ENCODE measurements at regions not wholly inside any gene's neighbourhood (a gene's known extent, or its start where the extent isn't known, plus 50 kb on each side); places are given as distances from the start of the nearest gene placed in this dataset.

- Mint-ChIP-seq H3K27me3 (ENCODE audit: low read depth) (no peaks in the 10 kb centered on the region), H3K4me1 (no peaks in the 10 kb centered on the region), H3K27ac (no peak overlapping the region), H3K36me3 (peaks cover 4% of the 10 kb centered on the region), H3K9me3 (peaks cover 83% of the 10 kb centered on the region), H3K4me3 (no peak overlapping the region)
- no peak for TF ChIP-seq CTCF (IDR thresholded peaks at IDR 0.05; ENCODE audit: unreplicated experiment)
- DNase-seq (ENCODE audit: low spot score in 2 of 2, unreplicated experiment in 2 of 2), result no peak
Observed at GRCh38 chr7:153388611-153389010, 629.1 kb downstream of the ACTR3B start.

GRCh38 chr7:153389261-153389660, 629.7 kb downstream of the ACTR3B start:
- Mint-ChIP-seq H3K27me3 (ENCODE audit: low read depth) (no peaks in the 10 kb centered on the region), H3K4me3 (no peak overlapping the region), H3K36me3 (peaks cover 2% of the 10 kb centered on the region), H3K4me1 (no peaks in the 10 kb centered on the region), H3K27ac (no peak overlapping the region), H3K9me3 (peaks cover 83% of the 10 kb centered on the region)
- DNase-seq (ENCODE audit: low spot score in 2 of 2, unreplicated experiment in 2 of 2), result no peak
- TF ChIP-seq CTCF (IDR thresholded peaks at IDR 0.05; ENCODE audit: unreplicated experiment), result no peak

- H3K4me1 Mint-ChIP-seq, result no peaks in the 10 kb centered on the region
- H3K4me3 Mint-ChIP-seq, result no peak overlapping the region
- no peaks in the 10 kb centered on the region for H3K36me3 Mint-ChIP-seq
- peaks cover 78% of the 10 kb centered on the region for H3K9me3 Mint-ChIP-seq
- DNase-seq (ENCODE audit: low spot score in 2 of 2, unreplicated experiment in 2 of 2), result no peak
- H3K27me3 Mint-ChIP-seq (ENCODE audit: low read depth), result no peaks in the 10 kb centered on the region
- no peak for TF ChIP-seq CTCF (IDR thresholded peaks at IDR 0.05; ENCODE audit: unreplicated experiment)
- no peak overlapping the region for H3K27ac Mint-ChIP-seq
Observed at GRCh38 chr7:153390955-153391354, 631.4 kb downstream of the ACTR3B start.

- Mint-ChIP-seq H3K4me1 (no peaks in the 10 kb centered on the region), H3K36me3 (no peaks in the 10 kb centered on the region), H3K4me3 (no peak overlapping the region), H3K9me3 (peaks cover 75% of the 10 kb centered on the region), H3K27me3 (ENCODE audit: low read depth) (no peaks in the 10 kb centered on the region), H3K27ac (no peak overlapping the region)
- DNase-seq (ENCODE audit: low spot score in 2 of 2, unreplicated experiment in 2 of 2), result no peak
- TF ChIP-seq CTCF (IDR thresholded peaks at IDR 0.05; ENCODE audit: unreplicated experiment), result no peak
Observed at GRCh38 chr7:153392726-153393125, 633.2 kb downstream of the ACTR3B start.

- H3K4me1 Mint-ChIP-seq, result no peaks in the 10 kb centered on the region
- no peaks in the 10 kb centered on the region for H3K27me3 Mint-ChIP-seq (ENCODE audit: low read depth)
- no peak overlapping the region for H3K4me3 Mint-ChIP-seq
- no peak for TF ChIP-seq CTCF (IDR thresholded peaks at IDR 0.05; ENCODE audit: unreplicated experiment)
- H3K9me3 Mint-ChIP-seq, result peaks cover 75% of the 10 kb centered on the region
- DNase-seq (ENCODE audit: low spot score in 2 of 2, unreplicated experiment in 2 of 2), result no peak
- no peak overlapping the region for H3K27ac Mint-ChIP-seq
- H3K36me3 Mint-ChIP-seq, result no peaks in the 10 kb centered on the region
Observed at GRCh38 chr7:153393666-153394065, 634.1 kb downstream of the ACTR3B start.

- H3K4me3 Mint-ChIP-seq, result no peak overlapping the region
- H3K4me1 Mint-ChIP-seq, result no peaks in the 10 kb centered on the region
- H3K36me3 Mint-ChIP-seq, result no peaks in the 10 kb centered on the region
- H3K27ac Mint-ChIP-seq, result no peak overlapping the region
- peaks cover 70% of the 10 kb centered on the region for H3K9me3 Mint-ChIP-seq
- no peak for TF ChIP-seq CTCF (IDR thresholded peaks at IDR 0.05; ENCODE audit: unreplicated experiment)
- no peaks in the 10 kb centered on the region for H3K27me3 Mint-ChIP-seq (ENCODE audit: low read depth)
- no peak for DNase-seq (ENCODE audit: low spot score in 2 of 2, unreplicated experiment in 2 of 2)
Observed at GRCh38 chr7:153396475-153396874, 636.9 kb downstream of the ACTR3B start.

All from mesothelial cell of epicardium (in vitro differentiated cells).